NCI-H2029 (cell line): ENCODE measurements at regions not wholly inside any gene's neighbourhood (a gene's known extent, or its start where the extent isn't known, plus 50 kb on each side); places are given as distances from the start of the nearest gene placed in this dataset.

Source experiments
- DNase-seq: peaks from one replicate; lab custom pipeline; 2025; lab: John Stamatoyannopoulos, UW

DNA sequence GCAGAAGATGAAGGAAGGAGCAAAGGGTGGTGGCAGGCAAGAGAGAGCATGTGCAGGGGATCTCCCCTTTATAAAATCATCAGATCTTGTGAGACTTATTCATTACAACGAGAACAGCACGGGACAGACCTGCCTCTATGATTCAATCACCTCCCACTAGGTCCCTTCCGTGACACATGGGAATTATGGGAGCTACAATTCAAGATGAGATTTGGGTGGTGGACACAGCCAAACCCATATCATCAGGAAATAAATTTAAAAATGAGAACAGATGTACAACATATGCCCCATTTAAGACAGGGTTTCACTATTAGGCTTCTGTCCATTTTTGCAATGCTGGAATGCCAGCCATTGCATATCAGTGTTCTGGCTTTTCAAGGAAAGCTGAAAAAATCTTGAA, 346.7 kb upstream of the SLIT2 start:
- no peak for DNase-seq

DNA sequence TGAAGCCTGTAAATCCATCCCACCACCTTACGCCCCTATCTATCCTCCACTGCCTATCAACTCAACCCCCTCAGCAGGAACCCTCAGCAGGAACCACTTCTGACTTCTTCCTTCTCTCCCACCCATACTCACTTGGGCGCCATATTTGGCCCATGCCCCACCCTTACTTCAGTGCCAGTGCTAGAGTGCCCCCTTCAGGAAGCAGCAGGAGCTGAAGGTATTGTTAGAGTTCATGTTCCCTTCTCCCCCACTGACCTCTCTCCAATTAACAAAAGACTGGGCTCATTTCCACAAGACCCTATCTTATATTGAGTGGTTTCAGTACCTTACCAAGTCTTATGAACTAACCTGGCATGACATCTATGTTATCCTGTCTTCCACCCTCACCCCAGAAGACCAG, 363.1 kb upstream of the SLIT2 start:
- no peak for DNase-seq

DNA sequence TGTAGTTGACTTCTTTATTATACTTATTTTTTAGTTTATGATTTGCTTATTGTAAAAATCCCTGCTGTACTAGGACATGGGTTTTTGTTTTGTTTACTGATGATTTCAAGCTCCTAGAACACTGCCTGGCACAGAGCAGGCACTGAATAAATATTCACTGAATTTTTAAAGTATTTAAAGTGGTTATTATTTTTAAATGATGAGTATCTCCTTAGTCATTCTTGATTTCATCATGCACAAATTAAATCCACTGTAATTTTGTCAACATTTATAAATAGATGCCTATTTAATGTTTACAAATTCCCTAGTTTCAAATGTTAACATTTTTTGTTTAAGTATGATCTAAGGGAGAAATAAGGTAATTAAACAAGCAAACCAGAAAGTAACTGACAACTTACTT, 367.9 kb upstream of the SLIT2 start:
- DNase-seq, result no peak

DNA sequence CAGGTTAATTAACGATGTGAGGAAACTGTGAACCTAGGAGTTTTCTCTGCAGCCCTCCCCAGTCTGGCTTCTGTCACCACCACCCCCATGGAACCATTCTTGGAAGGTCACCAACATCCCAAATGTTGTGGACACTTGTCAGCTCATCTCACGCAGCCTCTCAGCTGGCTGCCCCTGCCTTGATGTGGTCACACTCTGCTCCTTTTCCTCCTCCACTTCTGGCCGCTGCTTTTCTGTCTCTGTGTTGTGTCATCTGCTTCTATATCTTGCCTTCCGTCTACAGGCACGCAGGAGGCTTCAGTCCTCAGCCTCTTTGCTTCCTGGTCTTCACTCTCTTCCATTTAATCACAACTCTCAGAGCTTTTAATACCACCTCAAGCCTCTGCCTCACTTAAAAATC, 371.5 kb upstream of the SLIT2 start:
- DNase-seq, result no peak

DNA sequence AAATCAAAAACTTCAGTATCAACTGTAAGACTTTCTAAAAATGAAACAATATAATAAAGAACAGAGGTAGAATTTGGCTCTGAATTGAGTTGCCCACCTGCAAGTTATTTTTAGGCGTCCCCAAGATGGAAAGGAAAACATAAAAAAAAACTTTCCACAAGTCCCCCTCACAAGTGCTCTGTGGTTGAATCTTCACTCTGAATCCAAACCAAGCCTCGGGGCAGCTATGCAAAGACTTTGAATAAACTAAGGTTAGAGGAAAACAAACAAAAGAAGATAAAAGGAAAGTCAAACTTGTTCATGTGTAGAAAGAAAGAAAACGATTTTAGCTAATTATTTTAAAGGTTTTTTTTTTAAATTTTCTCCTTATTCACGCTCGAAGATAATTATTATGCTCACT, 372.4 kb upstream of the SLIT2 start:
- no peak for DNase-seq

DNA sequence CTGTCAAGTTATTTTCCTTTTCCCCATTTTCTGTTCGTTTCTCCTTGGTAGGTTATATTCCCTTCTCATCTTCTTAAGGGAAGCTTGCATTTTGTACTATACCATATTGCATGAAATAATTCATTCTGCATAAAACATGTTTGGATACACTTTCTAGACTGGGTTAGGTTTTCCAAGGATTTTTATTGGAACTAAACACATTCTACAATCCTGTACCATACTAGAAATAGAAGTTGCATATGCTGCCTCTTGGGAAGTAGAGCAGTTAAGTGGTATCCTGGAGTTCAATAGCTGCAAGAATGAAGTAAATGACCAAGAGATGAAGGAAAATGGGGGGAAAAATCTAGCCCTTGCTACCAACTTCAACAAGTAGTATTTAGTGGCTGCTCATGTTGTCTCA, 393.7 kb upstream of the SLIT2 start:
- DNase-seq, result no peak

DNA sequence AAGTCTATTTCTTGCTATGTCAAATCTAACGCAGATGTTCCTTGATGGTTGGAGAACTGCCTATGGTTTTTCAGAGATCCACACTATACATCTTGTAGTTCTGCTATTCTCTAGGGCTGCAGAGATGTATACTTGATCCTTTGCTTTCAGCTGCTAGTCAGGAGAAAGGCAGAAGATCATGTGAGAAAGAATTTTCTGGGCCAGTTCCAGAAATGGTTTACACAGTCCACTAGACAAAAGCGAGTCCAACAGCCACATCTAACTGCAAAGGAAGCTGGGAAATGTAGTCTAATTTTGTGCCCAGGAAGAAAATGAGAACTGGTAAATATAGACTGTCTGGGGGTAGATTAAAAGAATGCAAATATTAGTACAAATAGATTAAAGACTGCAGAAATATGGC, 394.3 kb upstream of the SLIT2 start:
- peak; percentile 30 for DNase-seq

DNA sequence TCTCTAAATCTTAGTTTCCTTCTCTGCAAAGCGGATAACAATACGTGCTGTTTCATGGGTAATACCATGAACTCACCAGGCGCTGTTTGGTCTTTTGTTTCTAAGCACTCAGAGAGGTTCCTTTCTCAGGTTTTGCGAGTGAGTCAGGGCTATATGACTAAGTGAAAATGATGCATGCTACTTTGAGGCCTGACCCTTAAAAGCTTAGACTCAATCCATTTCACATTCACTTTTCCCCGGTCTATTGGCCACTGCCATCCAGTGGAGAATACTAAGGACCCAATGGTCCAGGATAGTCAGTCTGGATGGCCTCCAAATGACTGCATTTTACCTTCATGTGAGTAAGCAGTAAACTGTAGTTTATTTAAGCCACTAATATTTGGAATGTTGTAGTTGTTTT, 400.8 kb upstream of the SLIT2 start:
- DNase-seq, result no peak

DNA sequence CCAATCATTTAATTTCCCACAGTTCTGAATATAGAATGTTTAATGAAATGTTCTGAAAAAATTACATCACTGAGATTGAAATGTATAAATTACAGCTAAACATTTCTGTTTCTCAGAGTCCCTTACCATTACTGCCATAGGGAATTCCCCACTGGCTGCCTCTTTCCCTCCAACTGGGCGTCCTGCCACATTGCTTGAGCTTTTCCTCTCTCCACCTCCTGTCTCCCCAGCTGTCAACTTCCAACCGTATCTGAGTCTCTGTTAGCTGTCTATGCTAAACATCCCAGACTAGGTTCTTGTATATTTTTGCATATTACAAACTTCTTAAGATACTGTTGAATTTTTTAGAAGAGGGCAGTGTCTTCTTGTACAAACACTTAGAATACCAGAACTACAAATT, 407.3 kb upstream of the SLIT2 start:
- DNase-seq, result no peak

DNA sequence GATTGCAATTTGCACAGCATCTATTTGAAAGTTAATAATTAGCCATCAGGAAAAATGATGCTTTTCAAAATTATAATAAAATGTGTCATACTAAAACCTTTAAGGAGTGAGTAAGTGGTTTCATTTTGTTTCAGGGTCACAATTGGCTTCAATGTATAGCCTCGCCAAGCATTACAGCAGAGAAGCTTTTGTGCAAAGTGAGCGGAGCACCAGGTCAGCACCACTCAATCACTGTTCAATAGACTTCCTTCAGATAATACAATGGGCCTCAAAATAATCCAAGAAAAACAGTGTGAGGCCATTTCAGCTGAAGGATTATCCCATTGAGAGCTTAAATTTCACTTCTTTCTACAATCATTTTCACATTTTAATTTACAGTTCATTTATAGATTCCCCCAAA, 409.2 kb upstream of the SLIT2 start:
- DNase-seq, result no peak

DNA sequence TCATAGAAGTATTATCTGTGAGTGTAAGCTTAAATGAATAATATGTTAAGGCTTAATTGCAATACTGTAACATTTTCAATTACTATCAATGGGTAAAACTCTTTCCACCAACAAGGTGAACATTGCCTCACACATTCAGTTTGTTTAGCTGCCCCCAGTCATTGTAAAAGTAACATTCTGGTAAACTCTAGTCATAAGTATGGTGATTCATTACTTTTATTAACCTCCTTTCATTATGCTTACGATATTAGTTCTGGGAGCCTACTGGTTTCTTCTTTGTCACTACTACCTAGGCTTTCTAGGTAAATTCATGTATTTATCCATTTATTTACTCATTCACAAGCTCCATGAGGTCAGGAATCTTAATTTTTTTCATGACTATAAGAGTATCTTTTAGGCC, 412.8 kb upstream of the SLIT2 start:
- no peak for DNase-seq

DNA sequence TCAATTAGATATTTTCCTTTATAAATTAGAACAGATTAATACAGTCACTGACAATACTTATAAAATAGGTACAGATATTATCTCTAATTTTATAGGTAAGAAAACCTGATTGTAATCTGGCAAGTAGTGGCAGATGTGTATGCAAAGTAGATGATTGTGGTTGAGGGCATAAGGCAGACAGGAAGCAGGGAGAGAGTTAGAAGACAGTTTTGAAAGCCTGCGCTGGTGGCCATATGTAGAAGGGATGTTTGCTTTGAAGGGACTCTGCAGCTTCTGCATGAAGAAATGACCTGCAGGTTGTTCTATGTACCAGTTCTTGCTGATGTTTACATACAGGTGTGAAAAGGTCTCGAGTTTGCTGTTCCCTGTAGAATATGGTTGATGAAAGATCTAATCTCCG, 416.3 kb upstream of the SLIT2 start:
- DNase-seq, result no peak

DNA sequence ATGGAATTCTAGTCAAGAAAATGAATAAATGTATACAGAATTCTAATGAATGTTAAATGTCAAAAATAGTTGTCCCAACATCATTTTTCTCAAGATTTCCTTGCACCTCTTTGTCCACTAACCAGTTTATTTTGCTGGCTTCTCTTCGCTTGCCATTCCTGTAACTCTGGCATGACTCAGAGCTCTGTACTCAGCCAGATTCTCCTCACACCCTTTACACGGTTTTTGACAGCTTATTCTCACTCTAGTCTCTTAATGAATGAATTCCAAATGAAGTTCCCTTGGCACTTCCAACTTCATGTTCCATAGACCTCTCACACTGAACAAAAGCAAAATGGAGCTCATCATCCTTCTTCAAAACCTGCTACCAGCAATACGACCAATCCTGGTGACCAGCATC, 419.3 kb upstream of the SLIT2 start:
- no peak for DNase-seq

DNA sequence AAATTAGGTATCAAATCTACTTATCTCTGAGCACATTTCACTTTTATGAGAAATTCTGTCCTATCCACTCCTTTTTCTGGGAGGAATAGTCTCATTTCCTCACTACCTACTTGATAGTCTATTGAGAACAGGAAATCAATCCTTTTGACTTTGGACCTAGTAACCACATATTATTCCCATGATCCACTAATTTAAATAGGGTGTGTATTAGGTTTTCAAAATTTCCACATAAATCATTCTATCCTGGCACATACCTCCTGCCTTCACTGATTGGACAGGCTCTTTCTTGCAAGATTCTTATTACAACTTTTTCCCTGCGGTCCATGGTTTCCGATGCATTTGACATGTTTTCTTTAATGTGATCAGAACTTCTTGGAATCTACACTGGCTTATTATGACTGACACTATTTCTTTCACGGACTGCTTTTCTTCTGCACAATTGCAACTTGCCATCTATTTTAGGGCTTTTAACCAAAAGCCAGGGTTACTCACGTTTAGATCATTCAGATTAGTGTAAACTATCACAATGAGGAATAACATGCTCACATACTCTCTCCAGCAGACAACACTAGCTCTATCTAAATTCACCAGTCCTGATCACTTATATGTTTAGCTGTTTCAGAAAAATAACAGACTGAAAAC, 419.9 kb upstream of the SLIT2 start:
- no peak for DNase-seq

DNA sequence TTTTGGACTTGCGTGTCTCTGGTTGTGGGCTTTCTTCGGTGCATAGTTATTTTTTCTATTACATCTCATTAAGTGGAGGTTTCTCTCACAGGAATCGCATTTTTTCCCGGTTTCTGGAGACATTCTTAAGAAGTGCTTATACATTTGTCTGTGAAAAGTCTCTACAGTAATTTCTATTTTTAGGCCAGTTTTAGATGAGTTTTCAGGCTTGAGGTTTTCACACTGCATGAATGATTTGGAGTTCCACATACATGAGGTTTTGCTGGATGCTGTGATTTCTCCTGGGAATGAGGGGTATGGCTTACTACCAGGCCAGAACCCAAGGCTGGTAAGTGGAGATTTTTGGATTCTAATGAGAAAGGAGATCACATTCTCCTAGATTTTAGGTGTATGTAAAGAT, 422.6 kb upstream of the SLIT2 start:
- no peak for DNase-seq

DNA sequence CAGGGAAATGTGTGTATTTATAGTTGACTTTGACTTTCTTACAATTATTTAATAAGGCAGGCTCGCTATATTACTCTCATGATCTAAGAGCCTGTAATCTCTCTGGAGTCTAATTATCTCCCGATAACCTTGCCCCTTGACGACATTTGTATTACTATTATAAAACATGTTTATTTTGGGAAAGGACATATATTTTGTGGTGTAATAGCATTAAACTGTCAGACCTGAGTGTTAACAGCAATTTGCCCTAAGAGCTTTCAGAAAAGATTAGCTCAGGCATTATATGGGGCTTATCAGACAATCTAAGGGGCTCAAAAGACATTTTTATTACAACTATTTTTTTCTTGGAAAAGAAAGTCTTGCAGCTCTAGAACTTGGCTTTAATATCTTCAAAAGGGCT, 427.9 kb upstream of the SLIT2 start:
- no peak for DNase-seq

DNA sequence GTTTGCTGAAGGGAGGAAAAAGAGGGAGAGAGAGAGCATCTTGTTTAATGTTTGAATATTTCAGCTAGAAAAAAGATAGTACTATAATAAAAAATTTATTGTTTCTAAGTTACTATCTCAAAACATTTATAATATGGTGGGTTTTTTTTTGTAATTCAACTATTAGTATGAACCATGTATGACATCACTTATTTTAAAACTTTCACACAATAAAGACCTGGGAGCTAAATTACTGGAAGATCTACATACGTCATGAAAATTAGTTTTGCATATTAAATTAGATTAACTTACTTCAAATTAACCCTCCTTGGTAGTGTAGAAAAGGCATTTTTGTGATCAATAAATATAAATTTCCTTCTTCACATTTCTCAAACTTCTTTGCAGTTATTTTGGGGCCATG, 432.0 kb upstream of the SLIT2 start:
- no peak for DNase-seq

DNA sequence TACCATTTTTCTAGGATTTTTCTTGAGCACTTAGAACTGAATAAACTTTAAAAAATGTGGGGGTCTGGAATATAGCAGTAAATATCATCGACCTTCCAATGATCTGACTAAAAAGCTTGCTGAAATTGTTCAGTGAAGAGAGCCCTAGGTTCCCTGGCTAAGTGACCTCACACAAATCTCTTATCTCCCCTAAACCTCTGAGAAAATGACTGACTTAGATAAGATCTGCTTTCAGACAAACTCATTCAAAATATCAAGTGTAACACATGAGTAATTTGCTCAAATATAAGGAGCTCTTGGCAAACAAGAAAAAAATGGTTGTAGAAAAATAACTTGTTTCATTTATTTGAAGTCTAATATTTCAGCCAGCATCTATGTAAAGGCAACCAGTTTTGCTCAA, 441.7 kb upstream of the SLIT2 start:
- no peak for DNase-seq

DNA sequence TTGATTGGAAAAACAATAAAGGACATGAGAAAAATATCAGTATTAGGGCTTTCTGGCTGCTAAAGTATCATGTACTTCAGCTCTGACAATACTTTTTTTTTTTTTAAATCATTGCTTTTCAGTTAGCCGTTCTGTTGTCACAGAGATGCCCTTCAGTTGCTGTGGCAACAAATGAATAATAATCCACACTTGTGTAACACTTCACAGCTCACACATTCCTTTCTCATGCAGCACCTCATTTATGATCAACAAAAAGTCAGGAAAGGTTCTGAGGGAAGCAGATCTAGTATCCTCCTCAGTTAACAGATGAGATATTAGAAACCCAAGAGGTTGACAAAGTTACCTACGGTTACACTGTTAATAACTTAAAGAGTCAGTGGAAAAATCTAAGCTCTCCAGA, 444.2 kb upstream of the SLIT2 start:
- no peak for DNase-seq

DNA sequence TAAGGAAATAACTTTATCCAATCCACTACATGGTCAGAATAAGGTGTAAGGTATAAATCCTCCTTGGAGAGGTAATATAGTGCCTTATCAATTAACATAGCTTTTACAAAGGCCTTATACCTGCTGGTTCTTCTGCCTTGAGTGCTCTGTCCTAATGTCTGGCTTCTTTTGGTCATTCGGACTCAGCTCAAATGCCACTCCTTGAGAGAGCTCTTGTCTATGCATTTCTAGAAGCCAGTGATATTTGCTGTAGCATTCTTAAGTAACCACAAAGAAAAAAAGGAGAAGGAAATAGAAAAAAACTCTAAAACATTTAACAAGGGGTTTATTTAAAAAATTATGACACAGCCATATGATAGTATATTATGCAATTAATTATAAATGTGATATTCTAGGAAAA, 444.8 kb upstream of the SLIT2 start:
- no peak for DNase-seq

DNA sequence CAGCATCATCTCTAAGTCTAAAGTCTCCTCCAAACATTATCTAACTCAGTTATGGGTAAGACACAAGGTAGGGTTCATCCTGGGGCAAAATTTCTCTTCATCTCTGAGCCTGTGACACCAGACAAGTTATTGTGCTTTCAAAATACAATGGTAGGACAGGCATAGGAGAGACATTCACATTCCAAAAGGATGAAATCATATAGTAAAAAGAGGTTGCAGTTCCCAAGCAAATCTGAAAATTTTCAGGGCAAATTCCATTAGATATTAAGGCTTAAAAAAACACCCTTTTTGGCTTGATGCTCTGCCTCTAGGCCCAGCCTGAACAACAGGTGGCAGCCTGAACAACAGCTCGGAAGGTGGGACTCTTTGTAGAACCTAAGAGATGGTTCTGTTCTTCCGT, 448.3 kb upstream of the SLIT2 start:
- no peak for DNase-seq

DNA sequence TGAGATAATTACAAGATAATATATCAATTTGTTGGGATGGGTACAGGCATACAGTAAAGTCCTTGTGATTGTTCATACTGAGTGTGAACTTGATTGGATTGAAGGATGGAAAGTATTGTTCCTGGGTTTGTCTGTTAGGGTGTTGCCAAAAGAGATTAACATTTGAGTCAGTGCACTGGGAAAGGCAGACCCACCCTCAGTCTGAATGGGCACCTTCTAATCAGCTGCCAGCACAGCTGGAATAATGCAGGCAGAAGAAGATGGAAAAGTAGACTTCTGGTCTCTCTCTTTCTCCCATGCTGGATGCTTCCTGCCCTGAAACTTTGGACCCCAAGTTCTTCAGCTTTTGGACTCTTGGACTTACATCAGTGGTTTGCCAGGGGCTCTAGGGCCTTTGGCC, 457.9 kb upstream of the SLIT2 start:
- DNase-seq, result no peak

DNA sequence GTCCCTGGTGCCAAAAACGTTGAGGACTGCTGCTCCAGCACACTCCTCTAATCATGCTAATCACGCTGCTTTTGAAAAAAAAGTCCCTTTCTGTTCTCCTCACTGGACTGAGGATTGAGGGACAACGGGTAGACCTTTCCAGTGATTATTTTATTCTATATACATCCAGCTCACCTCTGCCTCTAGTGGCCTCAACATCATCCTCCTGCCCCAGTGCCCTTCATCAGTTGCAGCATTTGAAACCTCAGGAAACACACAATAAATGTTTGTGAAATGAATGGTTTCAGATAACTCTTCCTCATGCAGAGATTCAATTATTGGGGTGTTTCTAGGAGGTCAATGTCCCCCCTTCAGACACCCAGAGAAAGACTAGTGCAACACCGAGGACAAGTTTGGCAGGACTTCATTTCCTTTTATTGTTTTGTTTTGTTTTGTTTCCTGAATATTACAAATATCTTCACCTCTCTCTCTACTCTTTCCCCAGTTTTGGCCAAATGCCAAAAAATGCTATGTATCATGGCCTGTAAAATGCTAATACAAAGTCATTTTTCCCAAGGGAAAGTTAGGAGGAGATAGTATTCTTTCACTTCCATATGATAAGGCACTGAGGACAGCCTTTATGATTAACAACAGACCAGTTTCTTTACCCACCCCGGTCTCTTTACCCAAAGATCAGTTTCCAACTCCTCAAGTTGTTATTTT, 460.1 kb upstream of the SLIT2 start:
- DNase-seq, result no peak

DNA sequence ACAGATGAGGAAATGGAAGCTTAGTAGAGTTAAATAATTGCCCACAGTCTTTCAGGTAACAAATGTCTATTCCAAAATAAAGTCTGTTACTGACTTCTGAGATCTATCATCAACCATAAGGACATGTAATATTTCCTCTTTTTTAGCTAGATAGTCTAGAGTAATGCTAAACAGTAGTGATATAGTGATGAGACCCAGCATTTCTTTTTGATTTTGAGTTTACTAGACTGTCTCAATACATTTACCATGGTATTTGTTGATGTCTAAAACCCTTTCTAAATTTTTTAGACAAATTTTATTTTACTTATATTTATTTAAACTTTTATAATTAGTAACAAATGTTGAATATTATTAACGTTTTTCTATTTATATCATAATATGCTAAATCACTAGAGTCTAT, 465.1 kb upstream of the SLIT2 start:
- DNase-seq, result no peak
